ENCODE measurements at regions not wholly inside any gene's neighbourhood (a gene's known extent, or its start where the extent isn't known, plus 50 kb on each side); places are given as distances from the start of the nearest gene placed in this dataset.
A peak's percentile ranks its signal among the peaks of the same experiment; 100 is the strongest.

- no peak for TF ChIP-seq ZNF431 (CRISPR knock-in tag; IDR thresholded peaks at IDR 0.05; ENCODE audit: borderline replicate concordance, low read depth)
- no peak for TF ChIP-seq JUNB (CRISPR knock-in tag; IDR thresholded peaks at IDR 0.05; ENCODE audit: borderline replicate concordance)
- TF ChIP-seq, protein P1, sequence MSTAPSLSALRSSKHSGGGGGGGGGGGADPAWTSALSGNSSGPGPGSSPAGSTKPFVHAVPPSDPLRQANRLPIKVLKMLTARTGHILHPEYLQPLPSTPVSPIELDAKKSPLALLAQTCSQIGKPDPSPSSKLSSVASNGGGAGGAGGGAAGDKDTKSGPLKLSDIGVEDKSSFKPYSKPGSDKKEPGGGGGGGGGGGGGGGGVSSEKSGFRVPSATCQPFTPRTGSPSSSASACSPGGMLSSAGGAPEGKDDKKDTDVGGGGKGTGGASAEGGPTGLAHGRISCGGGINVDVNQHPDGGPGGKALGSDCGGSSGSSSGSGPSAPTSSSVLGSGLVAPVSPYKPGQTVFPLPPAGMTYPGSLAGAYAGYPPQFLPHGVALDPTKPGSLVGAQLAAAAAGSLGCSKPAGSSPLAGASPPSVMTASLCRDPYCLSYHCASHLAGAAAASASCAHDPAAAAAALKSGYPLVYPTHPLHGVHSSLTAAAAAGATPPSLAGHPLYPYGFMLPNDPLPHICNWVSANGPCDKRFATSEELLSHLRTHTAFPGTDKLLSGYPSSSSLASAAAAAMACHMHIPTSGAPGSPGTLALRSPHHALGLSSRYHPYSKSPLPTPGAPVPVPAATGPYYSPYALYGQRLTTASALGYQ (CRISPR knock-in tag; IDR thresholded peaks at IDR 0.05), result no peak
- no peak for TF ChIP-seq HOXA7 (CRISPR knock-in tag; IDR thresholded peaks at IDR 0.05)
- no peak for TF ChIP-seq NFE2L2 (IDR thresholded peaks at IDR 0.05; ENCODE audit: low read length)
- TF ChIP-seq ZNF772 (CRISPR knock-in tag; IDR thresholded peaks at IDR 0.05), result no peak
- 0 out of 4 replicates have a peak, but pooled peaks of 1 of the 2 experiments have one; percentile 20 for TF ChIP-seq EP300 (IDR thresholded peaks at IDR 0.05; ENCODE audit: low read depth in 2 of 2, low read length in 2 of 2)
- TF ChIP-seq EP300 (CRISPR knock-in tag; IDR thresholded peaks at IDR 0.05; ENCODE audit: borderline replicate concordance), result no peak
- TF ChIP-seq DPF2 (CRISPR knock-in tag; IDR thresholded peaks at IDR 0.05; ENCODE audit: borderline replicate concordance, low read depth), result no peak
- TF ChIP-seq ZNF775 (CRISPR knock-in tag; IDR thresholded peaks at IDR 0.05; ENCODE audit: borderline replicate concordance), result no peak
- TF ChIP-seq, protein P2, sequence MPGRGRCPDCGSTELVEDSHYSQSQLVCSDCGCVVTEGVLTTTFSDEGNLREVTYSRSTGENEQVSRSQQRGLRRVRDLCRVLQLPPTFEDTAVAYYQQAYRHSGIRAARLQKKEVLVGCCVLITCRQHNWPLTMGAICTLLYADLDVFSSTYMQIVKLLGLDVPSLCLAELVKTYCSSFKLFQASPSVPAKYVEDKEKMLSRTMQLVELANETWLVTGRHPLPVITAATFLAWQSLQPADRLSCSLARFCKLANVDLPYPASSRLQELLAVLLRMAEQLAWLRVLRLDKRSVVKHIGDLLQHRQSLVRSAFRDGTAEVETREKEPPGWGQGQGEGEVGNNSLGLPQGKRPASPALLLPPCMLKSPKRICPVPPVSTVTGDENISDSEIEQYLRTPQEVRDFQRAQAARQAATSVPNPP (CRISPR knock-in tag; IDR thresholded peaks at IDR 0.05), result no peak
- TF ChIP-seq RXRB (CRISPR knock-in tag; IDR thresholded peaks at IDR 0.05; ENCODE audit: borderline replicate concordance), result peak; percentile 78
- no peak for TF ChIP-seq ZSCAN12 (CRISPR knock-in tag; IDR thresholded peaks at IDR 0.05)
- TF ChIP-seq ZNF335 (CRISPR knock-in tag; IDR thresholded peaks at IDR 0.05), result no peak
- TF ChIP-seq SCMH1 (CRISPR knock-in tag; IDR thresholded peaks at IDR 0.05; ENCODE audit: borderline replicate concordance), result no peak
- TF ChIP-seq FOXA3 (CRISPR knock-in tag; IDR thresholded peaks at IDR 0.05), result peak; percentile 41; the same call in 1 of the 2 replicates
- TF ChIP-seq ZNF354B (CRISPR knock-in tag; IDR thresholded peaks at IDR 0.05), result no peak
- TF ChIP-seq ZXDC (CRISPR knock-in tag; IDR thresholded peaks at IDR 0.05), result no peak
- TF ChIP-seq TBP (CRISPR knock-in tag; IDR thresholded peaks at IDR 0.05), result no peak
- no peak for TF ChIP-seq ZNF460 (CRISPR knock-in tag; IDR thresholded peaks at IDR 0.05; ENCODE audit: borderline replicate concordance)
- TF ChIP-seq LBX2 (CRISPR knock-in tag; IDR thresholded peaks at IDR 0.05; ENCODE audit: borderline replicate concordance), result no peak
- no peak for TF ChIP-seq FOXM1 (CRISPR knock-in tag; IDR thresholded peaks at IDR 0.05)
- TF ChIP-seq HOXD1 (CRISPR knock-in tag; IDR thresholded peaks at IDR 0.05), result no peak
Observed at GRCh38 chr12:107364875-107365518, 271.6 kb upstream of the CRY1 start (continued).
